DMS53 treated with DMSO at 0.1 percent for 48 hours (cell line): ENCODE measurements at regions not wholly inside any gene's neighbourhood (a gene's known extent, or its start where the extent isn't known, plus 50 kb on each side); places are given as distances from the start of the nearest gene placed in this dataset.
"Not testable (repeated sequence)": the region's sequence is repeated elsewhere in the genome, so short reads cannot be mapped to it uniquely, and the experiment has no call there.

Experiments
- DNase-seq: peaks from one replicate; lab custom pipeline; 2025; ENCODE audit not compliant: unreplicated experiment; lab: John Stamatoyannopoulos, UW

DNA sequence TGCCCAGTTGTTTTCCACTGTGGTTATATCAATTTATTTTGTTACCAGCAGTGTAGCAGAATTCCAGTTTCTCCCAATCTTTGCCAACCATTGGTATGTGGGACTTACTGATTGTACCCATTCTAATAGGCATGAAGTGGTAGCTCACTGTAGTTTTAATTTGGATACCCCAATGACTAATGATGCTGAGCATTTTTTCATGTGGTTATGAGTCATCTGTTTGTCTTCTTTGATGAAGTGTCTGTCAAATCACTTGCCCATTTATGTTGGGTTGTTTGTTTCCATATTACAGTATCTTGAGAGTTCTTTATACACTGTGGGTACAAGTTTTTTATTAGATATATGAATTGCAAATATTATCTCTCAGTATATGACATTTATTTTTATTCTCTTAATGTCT is 644.3 kb downstream of the NR2F2 start:
- no peak for DNase-seq

- no peak for DNase-seq
Measured at GRCh38 chr15:96977886-96978285, 647.4 kb downstream of the NR2F2 start.

DNA sequence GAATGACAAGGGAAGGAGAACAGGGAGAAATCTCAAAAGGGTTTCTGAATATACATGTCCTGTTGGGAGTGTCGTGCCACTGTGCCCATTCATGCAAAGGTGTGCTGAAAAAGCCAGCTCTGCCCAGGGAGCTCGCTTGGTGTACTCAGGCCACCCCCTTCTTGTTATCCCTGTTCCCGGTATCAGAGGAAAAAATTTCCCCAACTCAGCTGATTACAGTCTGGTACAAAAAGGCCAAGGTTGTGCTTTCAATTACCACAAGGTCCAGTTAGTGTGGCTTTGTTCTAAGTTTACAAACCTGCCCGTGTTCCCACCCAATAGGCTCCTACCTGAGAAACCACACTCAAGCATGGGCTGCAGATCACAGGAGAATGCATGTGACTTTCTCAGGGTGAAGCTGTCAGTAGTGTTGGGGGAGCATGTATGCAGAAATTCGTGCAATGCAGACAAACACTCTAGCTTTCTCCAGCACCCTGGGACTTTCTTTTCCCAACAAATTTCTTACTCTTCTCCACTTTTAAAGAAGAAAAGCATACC is 648.5 kb downstream of the NR2F2 start:
- no peak for DNase-seq

GRCh38 chr15:96984121-96984671 is 653.7 kb downstream of the NR2F2 start:
- not testable (repeated sequence) for DNase-seq

DNA sequence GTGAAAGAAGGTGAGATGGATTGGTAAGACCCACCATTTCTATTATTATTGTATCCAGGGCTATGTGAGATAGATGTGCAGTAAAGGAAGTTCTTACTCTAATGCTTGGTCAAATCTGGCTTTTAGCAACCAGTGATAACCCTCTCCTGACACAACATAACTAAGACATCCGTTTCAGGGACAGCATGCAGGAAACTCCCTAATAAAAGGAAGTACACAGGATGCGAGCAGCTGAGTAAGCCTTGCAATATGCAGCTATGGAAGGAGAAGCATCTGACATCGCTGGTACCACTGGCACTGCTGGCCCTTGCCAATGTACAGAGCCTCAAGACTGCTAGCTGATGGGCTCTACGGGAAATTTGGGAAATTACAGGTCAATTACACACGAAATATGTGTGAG is 662.3 kb downstream of the NR2F2 start:
- no peak for DNase-seq

DNA sequence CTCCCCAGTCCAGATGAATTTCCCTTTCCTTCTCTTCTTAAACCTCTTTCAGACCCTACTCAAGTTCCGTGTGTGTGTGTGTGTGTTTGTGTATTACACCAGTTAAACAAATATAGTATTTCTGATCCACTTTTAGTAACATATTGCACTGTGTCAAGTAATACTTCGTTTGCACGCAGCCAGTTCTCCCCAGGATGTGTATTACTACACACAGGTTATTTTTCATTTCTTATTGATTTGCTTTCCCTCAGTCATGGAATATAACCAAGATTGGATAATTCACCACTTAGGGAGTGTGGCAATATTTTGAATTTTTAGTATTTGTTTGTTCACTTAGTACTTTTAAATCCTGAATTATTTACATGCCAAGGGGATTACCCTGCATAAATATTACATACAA is 667.0 kb downstream of the NR2F2 start:
- DNase-seq = no peak

DNA sequence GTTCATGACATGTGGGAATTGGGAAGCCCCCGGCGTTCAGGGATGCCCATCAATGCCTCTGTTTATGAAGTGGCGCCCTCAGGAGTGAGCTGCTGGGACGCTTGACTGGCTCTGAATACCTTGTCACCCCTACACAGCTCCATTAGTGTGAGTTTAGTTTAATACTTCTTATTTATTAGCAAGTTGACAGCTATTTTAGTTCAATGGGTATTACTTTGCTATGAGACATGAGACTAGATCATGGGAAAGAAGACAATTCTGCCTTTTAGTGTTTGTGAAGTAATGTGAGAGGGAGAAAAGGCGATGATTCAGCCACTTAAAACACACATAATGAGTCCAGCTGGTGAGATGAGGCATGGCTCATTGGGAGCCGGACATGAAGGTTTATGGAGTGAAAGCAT is 678.5 kb downstream of the NR2F2 start:
- DNase-seq = no peak

DNA sequence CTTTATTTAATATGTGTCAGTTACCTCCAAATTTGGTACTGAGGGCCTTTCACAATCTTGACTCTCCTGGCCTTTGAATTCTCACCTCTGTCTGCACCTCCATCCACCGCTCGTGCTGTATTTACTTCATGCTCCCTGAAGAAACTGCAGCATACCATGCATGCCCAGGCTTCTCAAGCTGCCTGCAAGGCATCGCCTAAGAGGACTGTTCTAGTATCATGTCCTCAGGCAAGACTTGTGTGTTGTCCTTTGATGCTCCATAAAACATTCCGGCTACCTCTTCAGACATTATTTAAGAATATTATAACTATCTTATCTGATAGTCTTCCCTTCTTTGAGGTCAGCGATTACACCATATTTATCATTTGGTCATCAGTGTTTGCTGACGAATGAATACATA is 682.5 kb downstream of the NR2F2 start:
- DNase-seq = no peak

DNA sequence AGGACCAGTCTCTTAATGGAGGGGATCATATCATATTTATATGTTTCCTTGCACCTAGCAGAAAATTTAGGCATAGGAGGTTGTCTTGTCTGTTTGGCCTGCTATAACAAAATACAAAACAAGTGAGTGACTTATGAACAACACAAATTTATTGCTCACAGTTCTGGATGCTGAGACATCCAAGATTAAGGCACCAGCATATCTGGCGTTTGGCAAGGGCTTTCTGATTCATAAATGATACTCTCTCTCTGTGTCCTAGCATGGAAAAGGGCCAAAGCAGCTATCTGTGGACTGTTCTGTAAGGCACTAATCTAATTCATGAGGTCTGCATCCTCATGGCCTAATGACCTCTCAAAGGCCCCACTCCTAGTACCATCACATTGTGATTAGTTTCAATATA is 683.0 kb downstream of the NR2F2 start:
- DNase-seq = no peak

- DNase-seq = no peak
Measured at GRCh38 chr15:97014001-97014400, 683.5 kb downstream of the NR2F2 start.

DNA sequence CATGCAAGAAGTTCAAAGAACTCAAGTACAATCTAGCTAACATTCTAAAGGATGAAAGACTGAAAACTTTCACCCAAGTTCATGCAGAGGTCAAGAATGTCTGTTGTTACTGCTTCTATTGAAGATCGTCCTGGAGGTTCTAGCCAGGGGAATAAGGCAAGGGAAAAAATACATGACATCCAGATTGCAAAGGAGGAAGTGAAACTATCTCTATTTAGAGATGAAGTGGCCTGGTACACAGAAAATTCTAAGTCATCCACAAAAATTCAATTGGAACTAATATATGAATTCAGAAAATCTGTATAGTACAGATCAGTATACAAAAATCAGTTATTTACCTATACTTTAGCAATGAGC is 693.0 kb downstream of the NR2F2 start:
- DNase-seq = no peak

DNA sequence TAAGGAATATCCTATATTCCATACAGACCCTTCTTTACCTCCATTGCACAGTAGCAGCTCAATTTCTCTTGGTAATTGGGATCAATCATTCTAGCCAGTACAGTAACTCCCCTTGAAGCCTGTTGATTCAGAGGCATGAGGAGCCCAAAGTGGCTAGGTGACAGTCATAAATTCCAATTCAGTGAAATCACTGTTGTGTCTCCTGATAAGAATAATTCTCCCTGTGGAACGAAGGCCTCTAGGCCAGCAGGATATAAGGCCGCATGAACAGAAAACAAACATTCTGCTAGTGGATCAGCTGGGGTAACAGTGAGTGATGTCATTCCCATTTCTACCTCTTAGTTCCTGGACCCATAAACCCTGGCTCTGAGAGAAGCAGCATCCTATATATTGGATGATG is 696.3 kb downstream of the NR2F2 start:
- DNase-seq = no peak

- DNase-seq = no peak
Measured at GRCh38 chr15:97027772-97028171, 697.3 kb downstream of the NR2F2 start.

DNA sequence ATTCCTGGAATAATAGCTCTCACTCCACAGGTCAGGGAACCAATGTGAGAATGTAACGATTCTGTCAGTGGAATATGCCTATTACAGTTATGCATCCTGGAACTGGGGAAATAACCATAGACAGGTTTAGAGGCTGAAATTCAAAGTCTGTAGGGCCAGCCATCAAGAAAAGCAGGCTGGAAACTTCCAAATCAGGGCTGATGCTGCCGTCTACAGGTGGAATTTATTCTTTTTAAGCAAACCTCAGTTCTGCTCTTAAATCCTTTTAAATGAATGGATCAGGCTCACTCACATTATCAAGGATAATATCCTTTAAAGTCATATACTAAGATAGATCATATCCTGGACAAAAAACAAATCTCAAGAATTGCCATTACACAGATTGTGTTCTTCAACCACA is 699.8 kb downstream of the NR2F2 start:
- no peak for DNase-seq

- no peak for DNase-seq
Measured at GRCh38 chr15:97036301-97036700, 705.8 kb downstream of the NR2F2 start.

DNA sequence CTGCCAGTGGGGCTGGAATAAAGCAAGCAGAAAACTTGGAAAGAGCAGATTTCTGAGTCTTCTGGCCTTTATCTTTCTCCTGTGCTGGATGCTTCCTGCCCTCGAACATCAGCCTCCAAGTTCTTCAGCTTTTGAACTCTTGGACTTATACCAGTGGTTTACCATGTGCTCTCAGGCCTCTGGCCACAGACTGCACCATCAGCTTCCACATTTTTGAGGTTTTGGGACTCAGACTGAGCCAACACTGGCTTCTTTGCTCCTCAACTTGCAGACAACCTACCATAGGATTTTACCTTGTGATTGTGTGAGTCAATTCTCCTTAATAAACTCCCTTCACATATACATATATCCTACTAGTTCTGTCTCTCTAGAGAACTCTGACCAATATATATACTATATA is 706.6 kb downstream of the NR2F2 start:
- DNase-seq = no peak

DNA sequence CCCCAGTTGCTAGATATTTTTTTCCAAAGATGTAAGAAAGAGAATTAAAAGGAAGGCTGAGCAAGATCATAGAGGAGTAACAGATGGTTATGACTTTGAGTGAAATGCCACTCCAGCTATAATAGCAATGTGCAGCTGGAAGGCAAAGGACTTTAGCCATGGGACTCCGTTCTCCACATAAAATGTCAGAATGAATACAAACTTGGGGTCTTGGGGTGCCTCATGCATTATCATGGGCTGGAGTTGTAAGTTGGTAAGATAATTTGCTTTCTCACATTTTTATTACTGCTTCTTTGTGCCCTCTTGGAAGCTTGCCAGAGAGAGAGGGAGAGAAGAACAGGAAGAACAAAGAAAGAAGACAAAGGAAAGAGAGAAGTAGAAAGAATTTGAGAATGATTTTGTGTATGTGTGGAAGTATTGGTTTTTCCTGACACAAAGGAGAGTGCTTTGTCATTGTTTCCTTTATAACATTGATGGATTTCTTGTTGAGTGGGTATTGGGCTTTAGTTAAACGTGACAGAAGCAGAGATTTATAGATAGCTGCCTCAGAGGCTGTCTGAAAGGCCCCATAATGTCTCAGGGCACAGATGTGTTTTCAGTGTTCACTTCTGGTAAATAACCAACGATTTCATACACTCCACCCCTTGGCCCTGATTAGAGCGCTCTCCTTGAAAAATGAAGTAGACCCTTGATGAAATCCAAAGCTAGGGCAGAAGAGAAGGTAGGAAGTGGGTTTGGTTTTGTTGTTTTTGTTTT is 715.3 kb downstream of the NR2F2 start:
- DNase-seq = no peak

DNA sequence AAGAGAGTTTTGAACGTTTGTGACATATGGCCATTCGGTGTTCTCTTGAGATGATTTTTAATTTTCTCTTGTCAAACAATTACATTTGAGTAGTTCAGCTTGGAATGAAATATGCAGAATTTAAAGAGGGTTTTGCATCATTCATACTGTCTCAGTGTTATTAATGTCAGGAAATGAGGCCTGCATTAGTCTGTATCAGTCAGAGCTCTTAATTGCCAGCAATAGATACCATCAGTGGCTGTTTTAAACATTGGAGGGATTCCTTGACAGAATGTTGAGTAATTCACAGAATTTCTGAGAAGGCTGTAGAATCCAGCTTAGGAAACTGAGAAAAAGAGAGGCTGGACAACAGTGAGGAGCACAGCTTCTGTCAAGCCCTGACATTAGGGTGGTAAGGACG is 722.0 kb downstream of the NR2F2 start:
- DNase-seq = no peak

GRCh38 chr15:97053635-97054034 is 723.1 kb downstream of the NR2F2 start:
- DNase-seq = no peak

GRCh38 chr15:97057503-97057902 is 727.0 kb downstream of the NR2F2 start:
- no peak for DNase-seq

DNA sequence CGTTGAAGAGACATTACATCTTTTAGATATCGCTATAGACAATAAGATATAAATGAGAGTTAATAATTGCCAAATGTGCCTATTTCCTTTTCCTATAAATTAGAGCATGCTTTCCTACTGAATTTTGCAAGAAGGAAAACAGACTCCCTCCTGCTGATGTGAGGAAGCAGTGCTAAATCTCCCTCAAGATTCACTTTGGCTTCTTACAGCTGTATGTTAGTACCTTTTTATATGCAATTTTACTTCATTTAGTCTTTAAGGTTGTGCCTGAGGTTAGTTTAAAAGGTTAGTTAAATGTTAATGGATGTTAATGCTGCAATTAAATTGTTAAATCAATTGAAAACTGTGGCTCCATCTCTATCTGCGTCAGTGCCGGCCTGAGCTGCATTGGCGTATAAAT is 728.8 kb downstream of the NR2F2 start:
- DNase-seq = no peak

DNA sequence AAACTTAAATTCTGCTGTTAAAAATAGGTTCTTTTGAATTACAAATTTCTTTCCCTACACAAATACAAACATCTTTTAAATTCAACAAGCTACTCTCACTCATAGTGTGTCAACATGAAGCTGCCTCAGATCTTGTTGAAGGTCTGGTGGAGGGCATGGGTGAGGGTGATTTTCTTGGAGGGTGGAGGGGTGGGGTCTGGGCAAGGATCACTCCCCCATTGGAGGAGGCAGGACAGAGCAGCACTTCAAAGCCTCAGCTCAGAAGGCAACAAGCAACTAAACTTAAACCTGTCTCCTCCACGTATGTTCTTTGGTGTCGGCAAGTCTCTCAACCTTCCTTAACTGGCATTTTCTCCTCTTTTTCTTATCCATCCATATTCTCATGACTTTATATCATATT is 730.9 kb downstream of the NR2F2 start:
- no peak for DNase-seq

- no peak for DNase-seq
Measured at GRCh38 chr15:97071668-97072067, 741.2 kb downstream of the NR2F2 start.
